ENCODE measurements at regions not wholly inside any gene's neighbourhood (a gene's known extent, or its start where the extent isn't known, plus 50 kb on each side); places are given as distances from the start of the nearest gene placed in this dataset.
"Not testable (repeated sequence)": the region's sequence is repeated elsewhere in the genome, so short reads cannot be mapped to it uniquely, and the experiment has no call there.

DNA sequence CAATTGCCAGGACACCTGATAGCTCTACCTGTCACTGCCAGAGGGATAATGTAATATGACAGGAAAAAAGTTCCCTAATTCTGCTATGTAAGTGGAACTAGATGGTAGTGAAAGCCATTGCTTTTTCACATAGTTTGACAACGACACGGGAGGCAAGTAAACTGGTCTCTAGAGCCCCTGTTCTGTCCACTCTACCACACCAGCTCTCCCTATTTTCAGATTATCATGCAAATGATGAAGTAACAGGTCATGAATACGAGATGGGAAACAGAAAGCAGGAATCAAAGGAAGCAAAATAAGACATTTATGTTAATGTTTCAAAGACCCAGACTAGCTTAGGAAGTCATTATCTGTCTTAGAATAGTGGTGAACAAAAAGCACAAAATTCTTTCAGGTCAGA, 56.2 kb downstream of the TAF11L14 start:
- DNase-seq (ENCODE audit: low spot score): no peak

- no peak for DNase-seq (ENCODE audit: low spot score)
These were observed 57.5 kb downstream of the TAF11L14 start for GRCh38 chr5:17691762-17692161.

GRCh38 chr5:17694371-17694770, 60.1 kb downstream of the TAF11L14 start:
- DNase-seq (ENCODE audit: low spot score): no peak

GRCh38 chr5:17694914-17695313, 60.7 kb downstream of the TAF11L14 start:
- DNase-seq (ENCODE audit: low spot score): no peak

DNA sequence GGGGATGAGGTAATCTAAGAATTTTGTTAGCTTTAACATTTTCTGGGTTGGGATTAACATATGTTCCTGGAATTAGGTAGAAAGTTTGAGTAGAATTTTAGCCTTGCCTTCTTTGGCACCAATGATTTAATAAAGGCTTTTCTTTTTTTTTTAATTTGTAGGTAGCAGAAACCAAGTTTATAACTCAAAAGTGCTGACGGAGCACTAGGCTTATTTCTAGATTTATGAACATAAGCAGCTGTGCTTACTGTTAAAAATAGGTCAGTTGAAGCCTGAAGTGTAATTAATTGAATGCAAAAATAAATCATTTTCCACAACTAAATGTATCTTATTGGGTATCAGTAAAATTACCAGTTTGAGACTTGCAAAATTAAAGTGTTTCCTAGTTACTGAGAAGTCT, 62.4 kb downstream of the TAF11L14 start:
- DNase-seq (ENCODE audit: low spot score): no peak

DNA sequence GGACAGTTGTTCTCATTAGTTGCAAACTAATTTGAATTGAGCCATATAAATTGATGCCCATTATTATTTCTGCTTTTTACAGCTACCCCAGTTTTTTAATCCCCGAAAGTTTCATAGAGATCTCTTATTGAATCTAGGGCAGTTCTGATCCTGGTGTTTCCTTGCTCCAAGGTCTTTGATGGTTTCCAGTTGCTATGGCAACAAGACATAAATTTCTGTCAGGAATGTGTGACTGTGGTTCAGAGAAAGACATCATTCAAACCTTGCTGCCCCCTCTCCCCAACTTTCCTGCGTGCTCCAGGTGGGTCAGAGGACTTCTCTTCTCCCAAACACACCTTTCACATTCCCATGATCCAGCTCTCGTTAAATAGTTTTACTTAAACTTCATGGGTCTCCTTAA, 63.4 kb downstream of the TAF11L14 start:
- no peak for DNase-seq (ENCODE audit: low spot score)

DNA sequence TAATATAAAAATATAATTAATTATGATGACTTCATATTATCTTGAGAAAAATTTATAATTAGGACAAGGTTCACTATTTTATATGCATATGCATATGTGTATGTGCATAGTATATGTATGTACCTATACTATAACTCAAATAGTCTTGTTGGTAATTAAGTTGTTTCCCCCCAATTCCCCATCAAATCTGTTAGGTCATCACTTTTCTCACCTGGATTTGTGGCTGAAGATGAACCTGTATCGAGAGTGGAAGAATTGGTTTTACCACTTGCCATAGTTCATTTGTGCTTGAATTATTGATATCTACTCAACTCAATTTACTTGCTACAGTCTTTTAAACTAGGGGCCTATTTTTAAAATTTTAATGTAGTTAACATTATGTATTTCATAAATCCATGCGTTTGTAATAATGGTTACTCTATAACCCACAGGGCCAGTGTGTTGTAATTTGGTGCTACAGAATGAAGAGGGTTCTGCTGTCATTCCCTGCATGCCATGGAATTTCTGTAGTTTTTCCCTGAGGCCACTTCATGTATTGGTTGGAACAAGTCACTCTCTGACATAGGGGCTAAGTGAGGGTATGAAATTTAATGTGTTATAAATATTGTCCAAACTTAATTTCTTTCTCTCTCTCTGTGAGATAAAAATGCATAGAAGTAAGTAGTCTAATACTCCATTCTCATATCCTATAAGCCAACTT, 74.9 kb downstream of the TAF11L14 start:
- no peak for DNase-seq (ENCODE audit: low spot score)

DNA sequence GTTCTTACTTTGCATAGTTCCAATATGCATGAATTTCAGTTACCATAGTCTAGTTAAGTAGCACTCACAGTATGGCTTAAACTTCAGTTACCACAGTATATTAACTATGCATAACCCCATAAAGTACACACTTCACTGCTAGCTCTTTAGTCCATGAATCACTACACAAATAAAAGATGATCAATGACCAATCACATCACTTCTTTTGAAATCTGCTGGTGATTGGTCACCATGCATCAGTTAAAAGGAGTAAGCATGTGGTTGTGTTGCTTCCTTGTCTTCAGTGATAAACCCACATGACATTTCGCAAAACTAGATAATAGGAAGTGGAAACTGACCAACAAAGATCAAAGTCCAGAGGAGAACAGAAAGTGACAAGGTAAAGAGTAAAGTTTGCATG, 79.0 kb downstream of the TAF11L14 start:
- DNase-seq (ENCODE audit: low spot score): no peak

DNA sequence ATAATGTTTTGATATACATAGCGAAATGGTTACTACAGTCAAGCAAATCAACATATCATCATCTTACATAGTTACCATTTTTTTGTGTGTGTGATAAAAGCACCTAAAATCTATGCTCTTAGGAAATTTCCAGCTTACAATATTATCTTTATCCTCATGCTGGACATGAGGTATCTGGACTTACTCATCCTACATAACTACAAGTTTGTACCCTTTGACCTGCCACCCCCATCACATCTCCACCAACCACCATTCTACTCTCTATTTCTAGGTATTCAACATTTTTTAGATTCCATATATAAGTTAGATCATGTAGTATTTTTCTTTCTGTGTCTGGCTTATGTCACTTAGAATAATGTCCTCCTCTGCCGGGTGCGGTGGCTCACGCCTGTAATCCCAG, 79.9 kb downstream of the TAF11L14 start:
- DNase-seq (ENCODE audit: low spot score): no peak

GRCh38 chr5:17719592-17719991, 85.3 kb downstream of the TAF11L14 start:
- no peak for DNase-seq (ENCODE audit: low spot score)

DNA sequence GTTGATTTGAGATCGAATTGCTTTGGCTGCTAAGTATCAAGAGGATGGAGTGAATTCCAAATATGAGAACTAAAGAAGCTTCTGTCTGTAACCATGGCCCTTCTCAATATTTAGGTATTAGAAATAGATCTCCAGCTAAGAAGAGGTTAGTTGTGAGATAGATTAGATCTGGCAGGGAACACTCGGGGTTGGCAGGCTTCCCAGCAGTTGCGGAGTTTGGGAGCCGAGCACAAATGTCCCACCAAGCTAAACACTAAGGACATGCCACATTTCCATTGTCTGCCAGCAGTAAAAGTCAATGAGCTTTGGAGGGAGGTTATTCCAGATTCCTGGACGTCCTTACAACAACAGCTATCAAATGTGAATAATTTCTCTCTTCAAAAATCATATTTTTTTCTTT, 85.8 kb downstream of the TAF11L14 start:
- DNase-seq (ENCODE audit: low spot score): no peak

- DNase-seq (ENCODE audit: low spot score): no peak
These were observed 89.6 kb downstream of the TAF11L14 start for GRCh38 chr5:17723876-17724275.

GRCh38 chr5:17727098-17727497, 92.8 kb downstream of the TAF11L14 start:
- no peak for DNase-seq (ENCODE audit: low spot score)

DNA sequence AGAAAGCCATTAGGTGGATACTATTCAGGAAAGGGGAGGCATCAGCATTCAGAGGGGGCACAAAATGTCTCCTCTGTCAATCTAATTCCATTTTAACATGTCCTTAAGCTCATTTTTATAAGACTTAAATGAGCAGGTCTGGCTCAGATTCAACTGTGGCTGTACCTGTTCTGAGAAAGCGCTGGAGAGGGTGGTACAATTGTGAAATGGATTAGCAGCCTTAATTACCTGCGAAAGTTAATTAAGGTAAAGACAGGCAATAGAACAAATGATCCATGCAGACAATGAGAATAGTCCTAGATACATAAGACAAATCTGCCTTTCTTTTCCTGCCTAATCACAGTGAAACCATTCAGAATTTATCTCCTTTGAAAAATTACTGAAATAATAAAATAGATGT, 96.2 kb downstream of the TAF11L14 start:
- DNase-seq (ENCODE audit: low spot score): no peak

GRCh38 chr5:17732351-17732923, 98.2 kb downstream of the TAF11L14 start:
- DNase-seq (ENCODE audit: low spot score): no peak

- no peak for DNase-seq (ENCODE audit: low spot score)
These were observed 99.8 kb downstream of the TAF11L14 start for GRCh38 chr5:17734011-17734410.

DNA sequence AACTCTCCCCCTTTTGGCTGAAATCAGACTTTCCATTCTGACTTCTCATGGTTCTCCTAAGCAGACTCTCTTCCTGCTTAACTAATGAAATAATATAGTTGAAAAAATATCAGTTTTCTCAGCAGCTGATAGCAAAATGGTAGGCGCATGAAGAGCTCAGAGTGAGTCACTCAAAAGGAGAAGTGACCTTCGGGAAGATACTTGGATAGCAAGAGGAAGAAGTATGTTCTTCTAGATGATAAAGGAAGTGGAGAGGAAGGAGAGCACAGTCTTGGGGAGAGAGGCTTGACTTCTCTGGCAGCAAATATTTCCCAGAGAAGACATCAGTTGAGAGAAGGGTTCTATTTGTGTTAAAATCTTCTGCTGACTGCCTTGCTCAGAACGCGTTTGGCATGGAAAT, 101.5 kb downstream of the TAF11L14 start:
- no peak for DNase-seq (ENCODE audit: low spot score)

DNA sequence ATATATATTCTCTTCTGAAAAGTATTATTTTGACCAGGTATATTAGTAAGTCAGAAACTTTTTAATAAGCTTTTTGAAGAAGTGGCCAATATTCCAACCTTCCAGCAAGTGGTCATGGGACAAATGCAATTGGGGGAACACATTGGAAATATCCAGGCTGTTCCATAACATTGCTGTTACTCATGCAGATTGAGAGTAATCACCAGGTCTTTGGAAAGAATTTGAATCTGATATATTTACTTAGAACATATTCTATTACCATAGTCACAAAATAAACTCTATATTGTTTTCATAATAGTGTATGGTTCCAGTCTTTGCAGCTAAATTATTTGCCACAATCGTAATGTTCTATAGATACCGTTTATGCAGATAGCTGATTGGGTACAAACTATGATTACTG, 102.8 kb downstream of the TAF11L14 start:
- no peak for DNase-seq (ENCODE audit: low spot score)

- no peak for DNase-seq (ENCODE audit: low spot score)
These were observed 104.2 kb downstream of the TAF11L14 start for GRCh38 chr5:17738446-17738845.

DNA sequence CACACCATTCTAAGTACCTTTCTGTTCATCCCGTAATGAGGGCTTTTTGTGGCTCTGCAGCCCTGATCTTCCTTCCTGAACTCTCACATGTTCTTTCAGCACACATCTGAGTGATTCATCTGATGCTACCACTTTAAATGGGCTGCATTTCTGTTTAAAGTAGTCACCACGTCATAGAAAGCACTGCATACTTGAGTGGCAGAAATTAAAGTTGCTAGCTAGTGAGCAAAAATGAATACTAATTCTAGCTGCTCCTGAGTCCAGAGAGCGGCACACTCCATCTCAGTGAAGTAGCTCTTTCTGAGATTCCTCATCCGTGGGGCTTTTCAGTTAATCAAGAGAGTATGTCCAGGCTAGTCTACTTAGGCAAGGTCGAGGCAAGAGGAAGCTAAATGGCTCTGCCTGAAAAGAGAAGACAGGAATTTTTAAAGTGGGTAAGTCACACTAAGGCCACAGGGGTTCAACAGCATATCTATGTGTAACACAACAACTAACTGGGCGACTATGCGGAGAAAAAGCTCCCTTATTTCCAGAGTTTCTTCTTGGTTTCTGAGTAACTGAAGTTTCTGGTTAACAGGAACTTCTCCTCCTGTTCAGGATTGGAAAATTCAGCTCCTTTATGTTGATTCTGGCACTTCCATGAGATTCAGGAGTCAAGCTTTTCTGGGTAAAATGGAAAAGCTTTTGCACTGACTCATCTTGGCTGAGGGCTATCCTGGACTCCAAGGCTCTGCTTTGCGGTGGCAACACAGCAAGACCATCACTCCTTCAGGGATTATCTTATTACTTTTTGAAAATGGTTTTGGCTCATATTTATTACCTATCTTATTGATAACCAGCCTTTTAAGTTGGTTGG, 109.5 kb downstream of the TAF11L14 start:
- no peak for DNase-seq (ENCODE audit: low spot score)

GRCh38 chr5:17748201-17748600, 113.9 kb downstream of the TAF11L14 start:
- DNase-seq (ENCODE audit: low spot score): no peak

- no peak for DNase-seq (ENCODE audit: low spot score)
These were observed 114.7 kb downstream of the TAF11L14 start for GRCh38 chr5:17748941-17749340.

DNA sequence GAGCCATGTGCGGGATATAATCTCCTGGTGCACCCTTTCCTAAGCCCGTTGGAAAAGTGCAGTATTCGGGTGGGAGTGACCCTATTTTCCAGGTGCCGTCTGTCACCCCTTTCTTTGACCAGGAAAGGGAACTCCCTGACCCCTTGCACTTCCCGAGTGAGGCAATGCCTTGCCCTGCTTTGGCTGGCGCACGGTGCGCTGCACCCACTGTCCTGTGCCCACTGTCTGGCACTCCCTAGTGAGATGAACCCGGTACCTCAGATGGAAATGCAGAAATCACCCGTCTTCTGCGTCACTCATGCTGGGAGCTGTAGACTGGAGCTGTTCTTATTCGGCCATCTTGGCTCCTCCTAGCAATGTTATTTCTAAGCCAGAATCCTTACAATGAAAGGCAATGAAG, 121.1 kb downstream of the TAF11L14 start:
- DNase-seq (ENCODE audit: low spot score): not testable (repeated sequence)

Data from CD4-positive, alpha-beta T cell treated with Interleukin-6 at 100 ng/mL for 8 hours (primary cell).